ENCODE measurements at regions not wholly inside any gene's neighbourhood (a gene's known extent, or its start where the extent isn't known, plus 50 kb on each side); places are given as distances from the start of the nearest gene placed in this dataset.

DNA sequence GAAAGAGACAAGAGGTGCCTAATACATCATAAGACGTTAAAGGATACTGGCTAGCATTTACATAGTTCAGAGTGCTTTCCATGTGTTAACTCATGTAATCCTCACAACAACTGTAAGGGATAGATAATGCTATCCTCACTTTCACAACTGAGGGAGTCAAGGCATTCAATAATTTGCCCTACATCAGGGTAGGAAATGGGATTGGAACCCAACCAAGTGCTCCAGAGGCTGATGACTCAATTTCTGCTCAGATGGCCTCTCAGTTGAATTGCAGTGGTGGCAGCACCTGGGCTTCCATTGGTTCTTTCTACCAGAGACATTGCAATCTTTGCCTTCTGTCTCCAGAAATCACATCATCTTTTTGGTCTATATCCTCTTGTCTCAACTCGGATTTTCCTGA is 232.9 kb downstream of the ETS1 start:
- Mint-ChIP-seq H3K9me3 (ENCODE audit: insufficient read depth) (no peaks in the 10 kb centered on the region), H3K27me3 (no peaks in the 10 kb centered on the region), H3K4me1 (peaks cover 13% of the 10 kb centered on the region), H3K27ac (no peak overlapping the region), H3K4me3 (no peak overlapping the region)
- no peak overlapping the region for H3K9ac ChIP-seq (ENCODE audit: low read length)
- TF ChIP-seq, protein P1, sequence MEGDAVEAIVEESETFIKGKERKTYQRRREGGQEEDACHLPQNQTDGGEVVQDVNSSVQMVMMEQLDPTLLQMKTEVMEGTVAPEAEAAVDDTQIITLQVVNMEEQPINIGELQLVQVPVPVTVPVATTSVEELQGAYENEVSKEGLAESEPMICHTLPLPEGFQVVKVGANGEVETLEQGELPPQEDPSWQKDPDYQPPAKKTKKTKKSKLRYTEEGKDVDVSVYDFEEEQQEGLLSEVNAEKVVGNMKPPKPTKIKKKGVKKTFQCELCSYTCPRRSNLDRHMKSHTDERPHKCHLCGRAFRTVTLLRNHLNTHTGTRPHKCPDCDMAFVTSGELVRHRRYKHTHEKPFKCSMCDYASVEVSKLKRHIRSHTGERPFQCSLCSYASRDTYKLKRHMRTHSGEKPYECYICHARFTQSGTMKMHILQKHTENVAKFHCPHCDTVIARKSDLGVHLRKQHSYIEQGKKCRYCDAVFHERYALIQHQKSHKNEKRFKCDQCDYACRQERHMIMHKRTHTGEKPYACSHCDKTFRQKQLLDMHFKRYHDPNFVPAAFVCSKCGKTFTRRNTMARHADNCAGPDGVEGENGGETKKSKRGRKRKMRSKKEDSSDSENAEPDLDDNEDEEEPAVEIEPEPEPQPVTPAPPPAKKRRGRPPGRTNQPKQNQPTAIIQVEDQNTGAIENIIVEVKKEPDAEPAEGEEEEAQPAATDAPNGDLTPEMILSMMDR (IDR thresholded peaks at IDR 0.05): no peak
- no peak for TF ChIP-seq EZH2 (IDR thresholded peaks at IDR 0.05; ENCODE audit: borderline replicate concordance, insufficient read depth, low read depth, low read length, poor library complexity, severe bottlenecking)
- ChIA-PET POLR2A (no interaction called here), CTCF (no interaction called here)
- no peak overlapping the region for H3K27ac ChIP-seq (ENCODE audit: low read length in 2 of 2)
- no peak overlapping the region for H2AFZ ChIP-seq (ENCODE audit: insufficient read depth, low read depth, low read length, poor library complexity, severe bottlenecking)
- intact Hi-C loops (cut with micrococcal nuclease): no loop called here
- no peak for ATAC-seq (ENCODE audit: low read depth)
- no peaks in the 10 kb centered on the region for H3K79me2 ChIP-seq (ENCODE audit: control insufficient read depth, insufficient read depth, low read length)
- no peaks in the 10 kb centered on the region for H3K27me3 ChIP-seq (replicated peaks in 1 of 4; ENCODE audit: control extremely low read depth in 1 of 4, control insufficient read depth in 3 of 4, insufficient read depth in 4 of 4, low read length in 3 of 4)
- H3K4me1 ChIP-seq (ENCODE audit: control insufficient read depth in 2 of 2, insufficient read depth in 2 of 2, low read length in 2 of 2): peaks cover 7 to 9% of the 10 kb centered on the region in 2 donors
- DNase-seq: no peak
- no peaks in the 10 kb centered on the region for H3K9me3 ChIP-seq (ENCODE audit: control extremely low read depth in 1 of 3, control insufficient read depth in 2 of 3, insufficient read depth in 1 of 3, low read length in 2 of 3)
- H3K4me3 ChIP-seq (ENCODE audit: control extremely low read depth in 1 of 5, extremely low read depth in 1 of 5, insufficient read depth in 1 of 5, low read depth in 2 of 5, low read length in 4 of 5): no peak overlapping the region
- H3K36me3 ChIP-seq (replicated peaks in 1 of 2; ENCODE audit: control extremely low read depth in 1 of 2, control insufficient read depth in 1 of 2, extremely low read depth in 1 of 2, insufficient read depth in 2 of 2, low read length in 1 of 2): no peaks in the 10 kb centered on the region
- no peaks in the 10 kb centered on the region for H4K20me1 ChIP-seq (ENCODE audit: control insufficient read depth, insufficient read depth, low read length, poor library complexity, severe bottlenecking)
- no peak overlapping the region for H3K4me2 ChIP-seq (replicated peaks; ENCODE audit: low read depth, low read length, poor library complexity, severe bottlenecking)
- WGBS (ENCODE audit: insufficient coverage): no CpG with 5 or more reads among the region's 2 CpGs

DNA sequence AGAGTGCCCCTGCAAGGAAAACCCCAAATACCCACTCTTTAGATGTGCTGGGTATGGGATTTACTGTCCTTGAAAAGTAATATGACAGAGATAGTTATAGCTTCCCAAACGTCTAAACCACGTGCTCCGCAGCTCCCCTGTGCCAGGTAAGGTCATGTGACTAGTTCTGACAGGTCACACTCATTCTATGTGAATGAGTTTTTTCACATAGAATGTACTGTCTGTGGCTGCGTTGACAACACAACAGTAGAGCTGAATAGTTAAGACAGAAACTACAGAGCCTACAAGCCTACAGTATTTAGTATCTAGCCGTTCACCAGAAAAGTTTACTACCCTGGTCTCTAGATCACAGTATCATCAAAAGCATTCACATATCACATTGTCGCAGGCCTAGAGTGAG is 236.2 kb downstream of the ETS1 start:
- WGBS (ENCODE audit: insufficient coverage): 92% methylated on average over 4 of the region's 6 CpGs
- peaks cover 13% of the 10 kb centered on the region for H3K4me1 Mint-ChIP-seq

More for the DNA sequence above, 236.2 kb downstream of the ETS1 start:
- Histone ChIP-seq H3K4me2 (replicated peaks; ENCODE audit: low read depth, low read length, poor library complexity, severe bottlenecking) (no peak overlapping the region), H3K36me3 (replicated peaks in 1 of 2; ENCODE audit: control extremely low read depth in 1 of 2, control insufficient read depth in 1 of 2, extremely low read depth in 1 of 2, insufficient read depth in 2 of 2, low read length in 1 of 2) (no peaks in the 10 kb centered on the region), H3K9ac (ENCODE audit: low read length) (no peak overlapping the region), H3K79me2 (ENCODE audit: control insufficient read depth, insufficient read depth, low read length) (no peaks in the 10 kb centered on the region), H3K4me1 (ENCODE audit: control insufficient read depth in 2 of 2, insufficient read depth in 2 of 2, low read length in 2 of 2) (peaks cover 7 to 9% of the 10 kb centered on the region in 2 donors), H3K27me3 (replicated peaks in 1 of 4; ENCODE audit: control extremely low read depth in 1 of 4, control insufficient read depth in 3 of 4, insufficient read depth in 4 of 4, low read length in 3 of 4) (no peaks in the 10 kb centered on the region), H3K4me3 (ENCODE audit: control extremely low read depth in 1 of 5, extremely low read depth in 1 of 5, insufficient read depth in 1 of 5, low read depth in 2 of 5, low read length in 4 of 5) (no peak overlapping the region), H4K20me1 (ENCODE audit: control insufficient read depth, insufficient read depth, low read length, poor library complexity, severe bottlenecking) (no peaks in the 10 kb centered on the region), H3K9me3 (ENCODE audit: control extremely low read depth in 1 of 3, control insufficient read depth in 2 of 3, insufficient read depth in 1 of 3, low read length in 2 of 3) (no peaks in the 10 kb centered on the region), H3K27ac (ENCODE audit: low read length in 2 of 2) (no peak overlapping the region), H2AFZ (ENCODE audit: insufficient read depth, low read depth, low read length, poor library complexity, severe bottlenecking) (no peak overlapping the region)
- Mint-ChIP-seq H3K4me3 (no peak overlapping the region), H3K27me3 (no peaks in the 10 kb centered on the region), H3K27ac (no peak overlapping the region), H3K9me3 (ENCODE audit: insufficient read depth) (no peaks in the 10 kb centered on the region)
- ATAC-seq (ENCODE audit: low read depth) (no peak), DNase-seq (no peak)
- TF ChIP-seq, protein P1 (IDR thresholded peaks at IDR 0.05): no peak
- TF ChIP-seq EZH2 (IDR thresholded peaks at IDR 0.05; ENCODE audit: borderline replicate concordance, insufficient read depth, low read depth, low read length, poor library complexity, severe bottlenecking): no peak
- CTCF ChIA-PET: interaction anchor here (0.6 to 1.6 kb wide), 2 partner anchors 13 to 75 kb away, joined by 3 read pairs; no protein-coding TSS in a partner anchor
- POLR2A ChIA-PET: no interaction called here
- intact Hi-C loops (cut with micrococcal nuclease): no loop called here

All from B cell (primary cell).